Ovary (tissue), 3 donors: ENCODE measurements at regions not wholly inside any gene's neighbourhood (a gene's known extent, or its start where the extent isn't known, plus 50 kb on each side); places are given as distances from the start of the nearest gene placed in this dataset.

ENCODE experiments used
- EP300 ChIP-seq: sonication (generic); formaldehyde crosslinking; IDR thresholded peaks from one replicate; pipeline ENCODE4 v1.6.1; 2017; ENCODE audit warnings: antibody characterized with exemption
- POLR2A ChIP-seq: fragments of 450-650 bp; IDR thresholded peaks from one replicate; pipeline ENCODE4 v1.6.1; 2017; ENCODE audit warnings: antibody characterized with exemption, mild to moderate bottlenecking, moderate library complexity
- TF ChIP-seq, protein P1 (sequence below), 3 donors: fragments of 450-650 bp in 2 of 3; fragments of 200-600 bp in 1 of 3; IDR thresholded peaks; one replicate each; pipeline versions ENCODE4 v1.5.1 to v1.8.0; 2016 to 2022; ENCODE audit warnings: antibody characterized with exemption in 3 of 3, mild to moderate bottlenecking in 1 of 3
- donor health status: DM: no; HTN: no; CAD: no.

DNA sequence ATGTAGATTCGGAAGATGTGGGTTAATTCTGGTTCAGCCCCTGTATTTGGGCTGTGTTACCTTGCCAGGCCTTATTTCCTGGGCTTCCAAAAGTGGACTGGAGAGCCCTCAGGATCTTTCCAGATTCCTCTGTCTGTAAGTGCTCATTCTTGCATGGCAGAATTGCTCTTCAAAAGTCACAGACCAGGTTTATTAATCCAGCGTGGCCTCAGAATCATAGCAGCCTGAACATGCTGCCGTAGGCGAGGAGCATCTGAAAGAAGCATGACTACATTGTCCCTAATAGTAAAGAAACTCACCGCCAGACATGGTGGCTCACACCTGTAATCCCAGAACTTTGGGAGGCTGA lies 307.8 kb downstream of the GADD45G start:
- TF ChIP-seq POLR2A, result no peak
- TF ChIP-seq, protein P1, sequence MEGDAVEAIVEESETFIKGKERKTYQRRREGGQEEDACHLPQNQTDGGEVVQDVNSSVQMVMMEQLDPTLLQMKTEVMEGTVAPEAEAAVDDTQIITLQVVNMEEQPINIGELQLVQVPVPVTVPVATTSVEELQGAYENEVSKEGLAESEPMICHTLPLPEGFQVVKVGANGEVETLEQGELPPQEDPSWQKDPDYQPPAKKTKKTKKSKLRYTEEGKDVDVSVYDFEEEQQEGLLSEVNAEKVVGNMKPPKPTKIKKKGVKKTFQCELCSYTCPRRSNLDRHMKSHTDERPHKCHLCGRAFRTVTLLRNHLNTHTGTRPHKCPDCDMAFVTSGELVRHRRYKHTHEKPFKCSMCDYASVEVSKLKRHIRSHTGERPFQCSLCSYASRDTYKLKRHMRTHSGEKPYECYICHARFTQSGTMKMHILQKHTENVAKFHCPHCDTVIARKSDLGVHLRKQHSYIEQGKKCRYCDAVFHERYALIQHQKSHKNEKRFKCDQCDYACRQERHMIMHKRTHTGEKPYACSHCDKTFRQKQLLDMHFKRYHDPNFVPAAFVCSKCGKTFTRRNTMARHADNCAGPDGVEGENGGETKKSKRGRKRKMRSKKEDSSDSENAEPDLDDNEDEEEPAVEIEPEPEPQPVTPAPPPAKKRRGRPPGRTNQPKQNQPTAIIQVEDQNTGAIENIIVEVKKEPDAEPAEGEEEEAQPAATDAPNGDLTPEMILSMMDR (IDR thresholded peaks at IDR 0.05), result no peak
- no peak for TF ChIP-seq EP300
